Eye (tissue), 1 donor: ENCODE measurements at regions not wholly inside any gene's neighbourhood (a gene's known extent, or its start where the extent isn't known, plus 50 kb on each side); places are given as distances from the start of the nearest gene placed in this dataset.
"Not testable (repeated sequence)": the region's sequence is repeated elsewhere in the genome, so short reads cannot be mapped to it uniquely, and the experiment has no call there.

ENCODE experiments used
- DNase-seq: peaks from one replicate; pipeline ENCODE4 v3.0.0-alpha.2; 2015

DNA sequence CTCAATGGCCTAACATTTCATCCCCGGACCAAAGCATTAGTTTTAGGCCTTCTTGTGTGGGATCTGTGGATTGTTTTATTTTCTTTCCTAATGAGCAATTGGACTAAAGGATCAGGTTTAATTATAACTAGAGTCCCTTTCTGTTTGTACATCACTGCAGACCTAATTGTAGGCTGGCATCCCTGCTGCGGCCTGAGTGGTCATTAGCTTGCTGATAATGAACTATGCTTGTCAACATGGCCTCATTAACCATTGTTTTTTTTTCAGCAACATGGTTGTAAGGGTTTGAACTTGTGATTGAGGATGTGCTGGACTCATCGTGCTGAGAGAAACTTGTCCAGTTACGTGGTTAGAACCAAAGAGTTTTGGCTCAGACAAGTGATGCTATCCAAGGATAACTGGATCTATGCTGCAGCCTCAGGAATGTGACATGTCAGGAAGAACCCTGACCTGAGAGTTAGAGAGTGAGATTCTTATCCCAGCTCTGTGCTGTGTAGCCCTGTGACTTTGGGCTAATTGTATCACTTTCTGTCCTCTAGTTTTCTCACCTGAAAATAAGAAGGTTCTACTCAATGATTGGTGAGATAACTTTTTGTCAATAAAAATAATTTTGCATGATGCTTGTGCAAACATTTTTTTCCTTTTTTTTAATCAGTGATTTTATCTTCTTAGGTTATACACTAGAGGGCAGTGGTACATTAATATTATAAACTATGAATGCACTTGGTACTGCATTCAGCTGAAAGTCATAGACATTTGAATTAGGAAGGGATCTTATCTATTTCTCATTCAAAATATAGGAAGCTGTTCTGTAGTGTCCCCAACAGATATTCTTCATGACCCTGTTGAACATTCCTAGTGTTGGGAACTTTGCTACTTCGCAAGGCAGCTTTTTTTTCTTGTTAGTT, 140.9 kb downstream of the RNF144B start:
- DNase-seq, result peak; percentile 88

DNA sequence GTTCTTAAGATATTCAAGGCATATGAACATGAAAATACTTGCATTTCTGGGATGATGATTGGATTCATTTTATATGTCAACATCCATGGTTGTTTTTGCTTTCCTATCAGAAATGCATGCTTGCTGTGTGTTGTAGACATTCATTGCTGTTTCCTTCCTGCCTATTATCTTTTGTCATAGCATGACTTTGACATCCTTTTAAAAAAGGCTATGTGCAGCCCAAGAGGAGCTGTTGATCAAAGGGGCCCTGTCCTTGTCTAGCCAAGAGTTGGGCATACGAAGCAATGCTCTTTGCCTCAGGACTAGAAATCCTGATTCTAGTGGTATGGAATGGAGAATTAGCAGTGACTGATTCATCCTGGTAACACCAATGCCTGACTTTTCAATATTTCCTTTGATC, 143.1 kb downstream of the RNF144B start:
- no peak for DNase-seq

DNA sequence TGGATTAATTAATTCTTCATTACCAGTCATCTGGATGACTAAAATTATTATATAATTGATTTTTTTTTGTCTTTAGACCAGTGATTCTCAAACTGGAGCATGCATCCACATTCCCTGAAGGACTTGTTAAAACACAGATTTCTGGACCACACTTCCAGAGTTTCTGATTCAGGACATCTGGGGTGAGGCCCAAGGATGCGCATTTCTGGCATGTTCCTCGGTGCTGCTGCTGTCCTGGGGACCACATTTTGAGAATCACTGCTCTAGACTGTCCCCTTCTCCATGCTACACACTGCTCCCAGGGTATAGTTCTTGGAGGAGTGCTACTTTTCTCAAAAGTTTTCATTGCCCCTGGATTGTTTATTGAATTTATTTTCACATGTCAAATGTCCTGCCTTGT, 145.0 kb downstream of the RNF144B start:
- DNase-seq, result no peak

DNA sequence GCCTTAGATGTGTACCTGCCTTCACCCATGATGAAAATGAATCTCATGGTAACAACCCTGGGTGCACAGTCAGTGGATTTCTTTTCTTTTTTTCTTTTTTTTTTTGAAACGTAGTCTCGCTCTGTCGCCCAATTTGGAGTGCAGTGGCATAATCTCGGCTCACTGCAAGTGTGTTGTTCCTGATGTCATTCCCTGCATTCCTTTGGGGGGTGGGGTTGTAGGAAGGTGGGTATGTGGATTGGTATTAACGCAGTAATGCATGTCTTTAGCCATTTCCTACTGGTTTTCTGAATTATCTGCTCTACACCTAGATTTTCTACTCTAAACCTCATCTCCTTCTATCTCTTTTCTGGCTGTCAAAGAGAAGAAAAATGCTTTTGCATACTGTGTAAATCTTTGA, 146.6 kb downstream of the RNF144B start:
- no peak for DNase-seq

DNA sequence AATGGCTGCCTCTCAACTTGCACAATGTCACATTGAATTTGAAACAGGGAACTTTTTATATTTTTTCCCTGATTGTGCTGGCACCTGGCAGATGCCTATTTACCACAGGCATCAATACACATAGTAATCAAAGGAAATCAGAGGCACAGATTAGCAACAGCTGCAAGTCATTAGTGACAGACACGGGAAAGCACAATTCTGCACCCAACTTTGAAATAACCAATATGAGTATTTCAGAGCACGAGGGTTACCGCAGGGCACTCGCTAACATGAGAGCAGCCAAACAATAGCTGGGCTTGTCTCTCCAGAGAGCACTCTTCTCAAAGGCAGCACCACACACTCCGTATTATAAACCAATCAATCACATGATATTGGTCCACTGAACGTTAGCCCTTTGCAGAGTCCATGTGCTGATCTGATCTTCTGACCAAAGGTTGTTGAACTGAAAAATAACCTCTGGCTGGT, 149.5 kb downstream of the RNF144B start:
- DNase-seq, result peak; percentile 75

DNA sequence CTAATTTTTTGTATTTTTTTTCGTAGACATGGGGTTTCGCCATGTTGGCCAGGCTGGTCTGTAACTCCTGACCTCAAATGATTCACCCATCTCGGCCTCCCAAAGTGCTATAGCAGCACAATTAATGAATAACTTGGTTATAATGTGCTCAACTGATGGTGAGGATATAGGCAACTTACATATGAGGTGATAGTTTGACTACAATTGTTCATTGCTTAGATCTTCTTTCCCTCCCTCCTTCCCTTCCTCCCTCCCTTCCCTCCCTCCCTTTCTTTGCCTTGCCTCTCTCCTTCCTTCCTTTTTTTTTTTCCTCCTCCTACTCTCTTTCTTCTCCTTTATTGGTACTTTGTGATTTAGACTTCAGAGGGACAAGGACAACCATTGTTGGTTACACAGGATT, 151.2 kb downstream of the RNF144B start:
- no peak for DNase-seq

DNA sequence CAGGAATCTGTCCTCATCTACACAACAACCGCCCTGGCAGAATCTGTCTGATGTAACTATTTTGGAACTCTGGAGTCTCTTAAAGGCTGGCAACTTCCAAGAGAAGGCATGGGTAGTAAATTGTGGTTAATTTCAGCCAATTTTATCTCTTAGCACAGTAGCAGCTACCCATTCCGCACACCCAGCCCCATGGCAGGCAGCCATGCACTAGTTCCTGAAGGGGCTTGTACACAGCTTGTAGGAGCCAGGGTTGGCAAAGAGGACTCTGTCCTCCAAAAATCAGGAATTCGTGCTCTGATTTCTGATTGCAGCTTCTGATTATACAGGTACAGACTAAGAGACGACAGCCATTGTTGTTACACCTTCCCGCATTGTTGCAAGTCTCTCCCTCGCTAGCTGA, 155.9 kb downstream of the RNF144B start:
- DNase-seq, result no peak

DNA sequence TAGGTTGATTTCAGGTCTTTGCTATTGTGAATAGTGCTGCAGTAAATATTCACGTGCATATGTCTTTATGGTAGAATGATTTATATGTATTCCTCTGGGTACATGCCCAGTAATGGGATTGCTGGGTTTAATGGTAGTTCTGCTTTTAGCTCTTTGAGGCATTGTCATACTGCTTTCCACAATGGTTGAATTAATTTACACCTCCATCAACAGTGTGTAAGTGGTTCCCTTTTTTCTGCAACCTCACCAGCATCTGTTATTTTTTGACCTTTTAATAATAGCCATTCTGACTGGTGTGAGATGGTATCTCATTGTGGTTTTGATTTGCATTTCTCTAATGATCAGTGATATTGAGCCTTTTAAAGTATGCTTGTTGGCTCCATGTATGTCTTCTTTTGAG, 158.0 kb downstream of the RNF144B start:
- not testable (repeated sequence) for DNase-seq

DNA sequence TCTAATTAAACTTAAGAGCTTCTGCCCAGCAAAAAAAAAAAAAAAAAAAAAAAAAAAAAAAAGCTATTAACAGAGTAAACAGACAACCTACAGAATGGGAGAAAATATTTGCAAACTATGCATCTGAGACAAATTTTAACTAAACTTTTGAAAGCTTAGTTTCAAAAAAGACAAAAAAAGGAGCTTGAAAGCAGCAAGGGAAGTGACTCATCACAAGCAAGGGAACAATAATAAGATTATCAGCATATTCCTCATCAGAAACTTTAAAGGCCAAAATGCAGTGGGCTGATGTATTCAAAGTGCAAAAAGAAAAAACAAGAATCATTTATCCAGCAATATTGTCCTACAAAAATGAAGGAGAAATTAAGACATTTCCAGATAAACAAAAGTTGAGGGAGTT, 158.6 kb downstream of the RNF144B start:
- no peak for DNase-seq

DNA sequence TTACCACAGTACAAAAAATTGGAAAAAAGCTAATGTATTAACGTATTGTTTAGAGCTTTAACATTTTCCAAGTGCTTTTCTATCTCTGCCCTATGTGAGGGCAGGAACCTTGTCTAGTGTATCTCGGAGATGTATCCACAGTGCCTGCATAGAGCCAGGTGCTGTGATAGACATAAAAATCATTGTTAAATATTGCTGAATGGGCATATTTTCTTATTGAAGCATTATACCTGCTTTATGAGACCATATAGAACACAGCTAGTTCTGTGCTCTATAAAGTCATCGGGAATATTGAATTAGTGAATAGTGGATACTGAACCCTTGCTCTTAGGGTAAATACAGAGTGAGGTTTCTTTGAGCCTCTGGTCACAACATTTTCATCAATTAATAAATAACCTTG, 163.0 kb downstream of the RNF144B start:
- DNase-seq, result no peak

DNA sequence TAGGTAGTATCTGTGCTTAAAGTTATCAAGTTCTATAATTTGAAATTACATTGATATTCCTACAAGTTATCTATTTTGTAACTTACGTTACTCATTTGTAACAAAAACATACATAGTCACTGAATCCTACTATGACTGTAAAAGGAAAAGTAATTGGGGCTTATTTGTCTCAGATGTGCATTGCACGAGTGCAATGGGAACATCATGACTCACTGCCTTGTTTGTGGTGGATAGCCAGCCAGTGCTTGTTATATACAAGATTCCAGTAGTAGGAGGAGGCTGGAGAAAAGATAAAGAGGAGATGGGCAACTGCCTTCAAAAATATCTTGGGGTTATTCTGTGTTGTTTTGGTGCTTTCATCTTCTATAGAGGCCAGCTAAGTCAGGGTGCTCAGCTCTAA, 164.1 kb downstream of the RNF144B start:
- no peak for DNase-seq

DNA sequence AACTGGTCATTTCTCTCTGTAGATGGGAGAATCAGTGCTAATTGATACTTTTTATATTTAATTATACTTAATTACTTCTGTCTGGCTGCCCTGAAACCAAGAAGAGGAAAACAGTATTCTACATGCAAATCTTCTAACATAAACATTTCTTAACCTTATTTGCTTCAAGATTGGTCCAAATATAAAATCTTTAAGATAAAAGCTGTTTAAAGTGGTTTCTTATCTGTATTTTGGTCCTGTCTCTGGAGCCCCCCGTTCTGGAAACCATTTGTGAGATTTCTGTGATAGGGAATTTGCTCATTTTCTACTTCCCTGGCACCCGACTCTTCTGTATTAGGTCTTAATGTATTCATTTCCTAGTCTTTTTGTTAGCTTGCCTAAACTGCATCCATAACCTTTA, 168.6 kb downstream of the RNF144B start:
- DNase-seq, result no peak

DNA sequence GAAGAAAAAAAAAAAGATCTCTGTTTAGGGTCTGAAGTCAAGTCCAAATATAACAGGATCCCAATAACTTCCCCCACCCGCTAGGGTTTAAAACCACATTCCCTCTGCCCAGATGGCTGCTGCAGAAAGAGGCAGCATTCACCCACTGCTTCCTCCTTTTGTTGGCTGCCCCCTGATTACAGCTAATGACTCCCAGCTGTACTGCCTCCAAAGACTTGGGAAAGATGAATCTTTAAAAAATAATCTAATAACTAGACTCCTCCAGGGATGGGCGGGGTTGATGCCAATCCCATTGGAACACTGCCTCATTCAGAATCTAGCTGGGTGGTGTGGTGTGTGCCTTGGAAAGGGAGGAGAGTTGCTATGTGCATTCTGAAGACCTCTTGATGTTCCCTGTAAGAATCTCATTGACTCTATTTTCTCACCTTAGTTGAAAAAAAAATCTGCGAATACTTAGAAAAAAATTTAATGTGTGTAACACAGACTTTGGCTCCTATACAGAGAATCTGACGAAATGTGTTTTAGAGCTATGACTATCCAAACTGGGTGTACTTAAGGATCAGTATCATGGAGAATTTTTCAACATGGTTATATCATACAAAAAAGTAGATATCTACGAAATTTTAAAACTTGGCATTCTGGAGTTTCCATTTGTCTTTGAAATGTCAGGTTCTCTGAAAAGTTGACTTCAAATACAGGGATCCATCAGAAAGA, 174.0 kb downstream of the RNF144B start:
- peak; percentile 30 for DNase-seq

DNA sequence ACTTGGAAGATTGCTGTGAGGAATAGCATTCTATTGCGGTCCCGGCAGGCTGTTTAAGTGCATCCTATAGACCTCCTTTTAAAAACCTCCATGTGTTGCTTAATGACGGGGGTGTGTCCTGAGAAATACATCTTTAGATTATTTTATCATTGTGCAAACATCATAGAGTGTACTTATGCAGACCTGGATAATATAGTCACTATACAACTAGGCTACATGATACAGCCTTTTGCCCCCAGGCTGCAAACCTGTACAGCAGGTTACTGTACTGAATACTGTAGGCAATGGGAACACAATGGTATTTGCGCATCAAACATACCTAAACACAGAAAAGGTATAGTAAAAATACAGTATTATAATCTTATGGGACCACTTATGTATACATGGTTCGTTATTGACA, 175.6 kb downstream of the RNF144B start:
- DNase-seq, result no peak

DNA sequence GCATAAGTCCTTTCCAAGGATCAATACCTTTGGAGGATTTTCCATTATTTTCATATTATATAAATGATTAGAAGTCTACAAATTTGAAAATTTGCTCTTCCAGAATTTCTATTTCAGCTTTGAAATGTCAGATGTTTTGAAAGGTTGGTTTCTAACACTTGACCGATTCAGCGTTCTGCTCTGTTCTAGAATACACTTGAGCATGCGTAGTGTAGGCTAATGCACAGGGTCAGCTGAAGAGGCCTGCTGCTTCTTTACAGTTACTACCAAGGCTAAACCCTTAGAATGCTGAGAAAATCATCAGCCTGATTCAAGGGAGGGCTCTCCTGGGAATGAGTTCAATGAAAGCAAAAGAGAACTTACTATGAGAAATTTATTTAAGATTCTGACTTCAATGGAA, 177.6 kb downstream of the RNF144B start:
- DNase-seq, result no peak

DNA sequence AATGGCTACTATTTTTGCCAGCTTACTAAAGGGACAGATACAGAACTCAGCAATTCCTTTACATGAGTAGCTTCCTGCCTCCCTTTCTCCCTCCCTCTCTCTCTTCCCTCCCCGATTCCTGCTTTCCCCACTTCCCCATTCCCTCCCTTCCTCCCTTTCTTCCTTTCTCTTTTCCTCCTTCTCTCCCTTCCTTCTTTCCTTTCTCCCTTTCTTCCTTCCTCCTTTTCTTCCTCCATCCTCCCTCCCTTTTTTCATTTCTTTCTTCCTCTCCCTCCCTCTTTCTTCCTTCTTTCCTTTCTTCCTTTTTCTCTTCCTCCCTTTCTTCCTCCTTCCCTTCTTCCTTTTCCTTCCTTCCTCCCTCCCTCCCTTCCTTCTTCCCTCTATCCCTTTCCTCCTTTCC, 178.1 kb downstream of the RNF144B start:
- no peak for DNase-seq

DNA sequence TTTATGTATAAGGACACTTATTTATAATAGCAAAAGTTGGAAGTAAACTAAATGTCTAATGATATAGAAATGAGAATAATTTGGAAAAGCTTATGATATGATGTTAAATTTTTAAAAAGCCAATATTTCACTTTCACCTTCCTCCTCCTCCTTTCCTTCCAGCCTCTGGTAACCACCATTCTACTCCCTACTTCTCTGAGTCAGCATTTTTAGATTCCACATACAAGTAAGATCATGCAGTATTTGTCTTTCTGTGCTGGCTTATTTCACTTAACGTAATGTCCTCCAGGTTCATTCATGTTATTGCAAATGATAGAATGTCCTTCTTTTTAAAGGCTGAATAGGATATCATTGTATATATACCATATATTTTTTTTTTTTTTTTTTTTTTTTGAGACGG, 180.2 kb downstream of the RNF144B start:
- no peak for DNase-seq

DNA sequence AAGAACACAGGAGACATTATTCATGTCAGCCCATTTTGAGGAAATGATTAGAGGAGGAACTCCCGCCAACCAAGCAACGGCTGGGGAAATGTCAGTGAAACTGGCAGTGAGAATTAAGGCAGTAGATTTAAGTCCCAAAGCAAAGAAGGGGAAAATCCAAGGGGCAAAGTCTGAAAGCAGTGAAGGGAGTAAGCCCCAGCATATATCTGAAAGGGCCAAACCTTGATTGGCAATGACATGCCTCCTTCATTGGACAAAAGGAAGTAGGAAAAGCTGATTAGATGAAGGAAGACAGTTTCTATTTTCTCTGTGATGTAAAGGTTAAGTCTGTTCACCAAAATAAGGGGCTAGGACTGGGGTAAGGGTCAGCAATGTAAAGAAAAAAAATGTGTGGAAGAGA, 190.3 kb downstream of the RNF144B start:
- peak; percentile 71 for DNase-seq

DNA sequence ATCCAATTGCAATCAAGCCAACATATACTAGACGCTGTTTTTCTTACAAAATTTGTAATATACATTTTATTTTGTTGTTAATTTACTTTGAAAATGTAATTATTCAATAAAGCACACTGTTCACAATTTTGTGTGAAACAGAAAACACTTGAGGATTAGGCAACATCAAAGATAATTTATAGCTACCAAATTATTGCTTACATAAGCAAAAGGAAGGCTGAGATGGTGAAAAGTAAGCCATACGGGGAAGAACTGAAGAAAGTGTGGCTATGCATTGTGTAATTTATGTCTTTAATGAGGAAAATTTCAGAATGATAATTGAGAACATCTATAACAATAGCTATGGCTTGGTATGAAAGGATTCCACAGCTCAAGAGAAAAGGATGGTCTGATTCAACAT, 192.0 kb downstream of the RNF144B start:
- no peak for DNase-seq

DNA sequence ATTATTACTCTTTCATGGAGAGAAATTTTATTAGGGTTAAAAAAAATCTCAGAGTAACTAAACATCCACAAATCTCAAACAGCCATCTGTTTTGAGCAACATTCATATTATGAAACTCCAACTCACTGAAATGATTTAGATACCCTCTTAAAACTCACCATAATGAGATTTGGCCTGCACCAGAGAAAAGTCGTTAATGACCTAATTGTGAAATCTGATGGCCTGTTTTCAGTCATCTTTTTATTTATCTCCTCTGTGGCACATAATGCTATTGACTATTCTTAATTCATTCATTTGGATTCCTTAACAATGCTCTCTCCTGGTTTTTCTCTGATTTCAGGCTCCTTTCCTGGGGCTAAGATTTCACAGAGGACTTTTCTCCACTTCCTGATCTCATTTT, 192.7 kb downstream of the RNF144B start:
- no peak for DNase-seq

DNA sequence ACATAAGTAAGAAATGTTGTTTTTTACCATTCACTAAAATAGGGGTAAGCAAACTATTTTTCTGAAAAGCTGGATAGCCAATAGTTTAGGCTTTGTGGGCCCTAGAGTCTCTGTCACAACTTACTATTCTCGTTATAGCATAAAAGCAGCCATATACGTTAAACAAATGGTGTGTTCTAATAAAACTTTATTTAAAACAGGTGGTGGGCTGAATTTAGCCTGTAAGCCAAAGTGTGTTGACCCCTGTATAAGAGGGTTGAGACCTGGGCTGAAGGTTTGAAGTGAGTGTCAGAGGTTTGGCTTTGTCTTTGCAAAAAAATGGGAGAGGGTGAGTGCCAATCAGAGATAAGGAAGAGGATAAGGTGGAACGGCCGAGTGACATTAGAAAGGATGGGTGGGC, 197.2 kb downstream of the RNF144B start:
- no peak for DNase-seq

DNA sequence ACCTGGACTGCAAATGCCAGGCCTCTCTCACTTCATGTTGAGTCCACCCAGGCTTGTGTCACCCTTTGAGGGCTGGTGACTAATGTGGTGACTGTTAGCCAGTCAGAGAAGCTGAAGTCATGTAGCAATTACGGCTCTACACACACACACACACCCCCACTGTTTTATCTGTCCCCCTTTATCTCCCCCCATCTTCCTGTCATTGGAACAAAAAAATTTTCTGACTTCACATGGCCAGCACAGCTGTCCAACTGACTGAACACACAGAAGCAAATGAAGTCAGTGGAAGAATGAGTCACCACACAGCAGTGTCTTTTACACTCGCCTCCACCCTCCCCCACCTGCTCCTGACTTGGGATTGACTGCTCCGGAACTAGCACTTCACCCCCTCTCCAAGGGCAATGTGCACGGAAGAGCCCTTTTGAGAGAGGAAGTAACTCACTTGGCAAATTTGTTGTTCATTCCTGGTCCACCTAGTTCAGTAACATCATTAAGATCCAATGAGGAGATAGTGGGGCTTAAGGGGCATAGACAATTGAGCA, 198.0 kb downstream of the RNF144B start:
- DNase-seq, result peak; percentile 51

DNA sequence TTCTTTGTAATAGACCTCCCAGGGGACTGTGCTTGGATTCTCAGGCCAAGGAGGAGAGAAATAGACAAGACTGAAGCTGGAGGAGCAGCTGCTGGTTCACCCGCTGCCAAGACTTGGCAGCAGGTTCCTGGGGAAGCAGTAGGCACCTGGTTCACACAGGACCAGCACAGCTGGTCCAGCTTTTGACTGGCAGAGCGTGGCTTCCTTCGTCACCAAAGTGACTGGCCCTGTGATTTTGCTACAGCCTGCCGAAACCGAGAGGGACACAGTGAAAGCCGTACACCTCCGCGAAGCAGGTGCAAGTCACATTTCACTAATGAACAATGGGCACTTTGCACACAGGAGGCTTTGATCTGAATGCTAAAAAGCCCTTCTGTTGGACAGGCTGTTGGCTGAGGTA, 199.0 kb downstream of the RNF144B start:
- no peak for DNase-seq
